GM21528 (cell line): ENCODE measurements at regions not wholly inside any gene's neighbourhood (a gene's known extent, or its start where the extent isn't known, plus 50 kb on each side); places are given as distances from the start of the nearest gene placed in this dataset.

ENCODE experiments used
- ATAC-seq: cut with Tn5 transposase; IDR thresholded peaks from one replicate; pipeline ENCODE4 v1.9.1; 2021; ENCODE audit warnings: mild to moderate bottlenecking, moderate library complexity; ENCODE audit not compliant: unreplicated experiment, low FRiP score

- no peak for ATAC-seq
Measured at GRCh38 chr7:85737426-85737825, 550.6 kb upstream of the SEMA3D start.

GRCh38 chr7:85736085-85736484, 549.2 kb upstream of the SEMA3D start:
- ATAC-seq = no peak

- no peak for ATAC-seq
Measured at GRCh38 chr7:85734823-85735222, 548.0 kb upstream of the SEMA3D start.

- ATAC-seq = no peak
Measured at GRCh38 chr7:85733169-85733915, 546.5 kb upstream of the SEMA3D start.

- ATAC-seq = no peak
Measured at GRCh38 chr7:85730012-85730411, 543.2 kb upstream of the SEMA3D start.

- ATAC-seq = no peak
Measured at GRCh38 chr7:85725026-85725425, 538.2 kb upstream of the SEMA3D start.

GRCh38 chr7:85719981-85720953, 533.4 kb upstream of the SEMA3D start:
- ATAC-seq = no peak

GRCh38 chr7:85716353-85716752, 529.5 kb upstream of the SEMA3D start:
- no peak for ATAC-seq

GRCh38 chr7:85714951-85715350, 528.1 kb upstream of the SEMA3D start:
- ATAC-seq = no peak

- ATAC-seq = no peak
Measured at GRCh38 chr7:85714043-85714578, 527.3 kb upstream of the SEMA3D start.

GRCh38 chr7:85713171-85713570, 526.3 kb upstream of the SEMA3D start:
- ATAC-seq = no peak

- ATAC-seq = no peak
Measured at GRCh38 chr7:85711894-85712293, 525.0 kb upstream of the SEMA3D start.

GRCh38 chr7:85710960-85711359, 524.1 kb upstream of the SEMA3D start:
- ATAC-seq = no peak

GRCh38 chr7:85708221-85708620, 521.4 kb upstream of the SEMA3D start:
- no peak for ATAC-seq

GRCh38 chr7:85705076-85705475, 518.2 kb upstream of the SEMA3D start:
- ATAC-seq = no peak

GRCh38 chr7:85703251-85704010, 516.6 kb upstream of the SEMA3D start:
- no peak for ATAC-seq

GRCh38 chr7:85702348-85702747, 515.5 kb upstream of the SEMA3D start:
- no peak for ATAC-seq

GRCh38 chr7:85699482-85699881, 512.6 kb upstream of the SEMA3D start:
- no peak for ATAC-seq

- ATAC-seq = no peak
Measured at GRCh38 chr7:85695533-85695932, 508.7 kb upstream of the SEMA3D start.

GRCh38 chr7:85695041-85695440, 508.2 kb upstream of the SEMA3D start:
- no peak for ATAC-seq

GRCh38 chr7:85693326-85693725, 506.5 kb upstream of the SEMA3D start:
- no peak for ATAC-seq
